OCI-LY7 (cell line): ENCODE measurements at regions not wholly inside any gene's neighbourhood (a gene's known extent, or its start where the extent isn't known, plus 50 kb on each side); places are given as distances from the start of the nearest gene placed in this dataset.

Source experiments
- BruUV-seq: library from RNA; stranded (reverse); fragments of 400-500 nt; replicated peaks from 2 replicates; lab custom pipeline; 2021; lab: Mats Ljungman, UMichigan
- CTCF ChIA-PET: fragments of 300-600 bp; sonication (Branson Sonifier 250); formaldehyde crosslinking; loops from one replicate; lab custom pipeline; 2022; ENCODE audit warnings: antibody characterized with exemption; ENCODE audit not compliant: unreplicated experiment; lab: Charles Lee
- POLR2A ChIA-PET: fragments of 300-600 bp; sonication (Branson Sonifier 250); formaldehyde crosslinking; loops from one replicate; lab custom pipeline; 2022; ENCODE audit warnings: antibody characterized with exemption; lab: Charles Lee
- DNase-seq: peaks from one replicate; pipeline ENCODE4 v3.0.0-alpha.2; 2015; ENCODE audit warnings: low spot score
- H2AFZ ChIP-seq: fragments of 200-600 bp; sonication (generic), shearing (Covaris generic); 2 replicates; pipeline ENCODE4 v1.6.1; 2014; ENCODE audit warnings: mild to moderate bottlenecking, antibody characterized with exemption, low read length, moderate library complexity
- H3K27ac ChIP-seq: fragments of 200-600 bp; sonication (generic); 2 replicates; pipeline ENCODE4 v1.5.1; 2014; ENCODE audit warnings: mixed run types, low read depth, mild to moderate bottlenecking, moderate library complexity, low read length, inconsistent platforms; ENCODE audit not compliant: poor library complexity, severe bottlenecking
- H3K36me3 ChIP-seq: fragments of 200-600 bp; sonication (generic); 2 replicates; pipeline ENCODE4 v1.6.1; 2014; ENCODE audit warnings: mild to moderate bottlenecking, antibody characterized with exemption, low read length, moderate library complexity, mixed read lengths; ENCODE audit not compliant: insufficient read depth
- H3K4me1 ChIP-seq: fragments of 200-600 bp; sonication (generic); 2 replicates; pipeline ENCODE4 v1.5.1; 2014; ENCODE audit warnings: mild to moderate bottlenecking, low read length; ENCODE audit not compliant: insufficient read depth, poor library complexity, severe bottlenecking
- H3K4me2 ChIP-seq: fragments of 200-600 bp; sonication (generic); 2 replicates; pipeline ENCODE4 v1.6.1; 2014; ENCODE audit warnings: mild to moderate bottlenecking, low read length
- H3K4me3 ChIP-seq: fragments of 200-600 bp; sonication (generic); 2 replicates; pipeline ENCODE4 v1.5.1; 2014; ENCODE audit warnings: mild to moderate bottlenecking, low read depth, low read length; ENCODE audit not compliant: poor library complexity, severe bottlenecking
- H3K79me2 ChIP-seq: fragments of 200-600 bp; sonication (generic); 2 replicates; pipeline ENCODE4 v1.6.1; 2016; ENCODE audit warnings: low read depth, mild to moderate bottlenecking, low read length, moderate library complexity, mixed read lengths; ENCODE audit not compliant: insufficient read depth
- H3K9me2 ChIP-seq: fragments of 200-600 bp; sonication (generic); 2 replicates; pipeline ENCODE4 v1.6.1; 2016; ENCODE audit warnings: mild to moderate bottlenecking, low read length, mixed read lengths; ENCODE audit not compliant: insufficient read depth
- H3K9me3 ChIP-seq: fragments of 200-600 bp; sonication (generic); 2 replicates; pipeline ENCODE4 v1.6.1; 2014; ENCODE audit warnings: mild to moderate bottlenecking, mixed run types, low read length, mixed read lengths
- H4K20me1 ChIP-seq: fragments of 200-600 bp; sonication (generic); 2 replicates; pipeline ENCODE4 v1.6.1; 2014; ENCODE audit warnings: mild to moderate bottlenecking, antibody characterized with exemption, low read length, moderate library complexity, mixed read lengths; ENCODE audit not compliant: insufficient read depth
- EZH2phosphoT487 ChIP-seq: fragments of 200-600 bp; sonication (generic); IDR thresholded peaks from 2 replicates; pipeline ENCODE4 v1.6.1; 2018; ENCODE audit warnings: low read depth, borderline replicate concordance, mild to moderate bottlenecking, mixed run types, antibody characterized with exemption, low read length, moderate library complexity, mixed read lengths
- intact Hi-C: fragments of 100-400 bp; cut with micrococcal nuclease; formaldehyde crosslinking; loops from one replicate; pipeline ENCODE4 v1.10.0; 2022; ENCODE audit not compliant: unreplicated experiment
- TF ChIP-seq, protein P1 (sequence below): fragments of 200-600 bp; sonication (generic); conservative IDR thresholded peaks from 2 replicates; pipeline ENCODE4 v1.5.1; 2014; ENCODE audit warnings: mild to moderate bottlenecking, antibody characterized with exemption, low read length, moderate library complexity, mixed read lengths

DNA sequence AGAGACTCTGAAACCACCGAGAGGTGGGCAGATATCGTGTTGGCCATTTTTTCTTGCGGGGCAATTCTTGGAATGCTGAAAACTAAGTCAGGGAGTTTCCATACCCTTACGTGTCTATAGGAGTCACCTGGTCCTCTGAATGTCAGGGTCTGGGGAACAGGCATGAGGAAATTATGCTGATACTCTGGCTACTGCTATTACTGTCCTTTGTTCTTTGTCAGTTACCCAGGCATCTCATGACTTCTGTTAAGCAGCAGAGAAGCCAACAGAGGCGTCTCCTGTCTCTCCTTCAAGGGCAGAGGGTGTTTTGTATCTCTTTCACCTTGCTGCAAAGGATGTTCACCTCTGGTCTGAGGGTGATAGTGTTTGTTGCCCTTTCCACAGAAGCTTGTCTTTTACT, 559.5 kb upstream of the CCDC54 start:
- TF ChIP-seq EZH2phosphoT487, result no peak
- TF ChIP-seq, protein P1, sequence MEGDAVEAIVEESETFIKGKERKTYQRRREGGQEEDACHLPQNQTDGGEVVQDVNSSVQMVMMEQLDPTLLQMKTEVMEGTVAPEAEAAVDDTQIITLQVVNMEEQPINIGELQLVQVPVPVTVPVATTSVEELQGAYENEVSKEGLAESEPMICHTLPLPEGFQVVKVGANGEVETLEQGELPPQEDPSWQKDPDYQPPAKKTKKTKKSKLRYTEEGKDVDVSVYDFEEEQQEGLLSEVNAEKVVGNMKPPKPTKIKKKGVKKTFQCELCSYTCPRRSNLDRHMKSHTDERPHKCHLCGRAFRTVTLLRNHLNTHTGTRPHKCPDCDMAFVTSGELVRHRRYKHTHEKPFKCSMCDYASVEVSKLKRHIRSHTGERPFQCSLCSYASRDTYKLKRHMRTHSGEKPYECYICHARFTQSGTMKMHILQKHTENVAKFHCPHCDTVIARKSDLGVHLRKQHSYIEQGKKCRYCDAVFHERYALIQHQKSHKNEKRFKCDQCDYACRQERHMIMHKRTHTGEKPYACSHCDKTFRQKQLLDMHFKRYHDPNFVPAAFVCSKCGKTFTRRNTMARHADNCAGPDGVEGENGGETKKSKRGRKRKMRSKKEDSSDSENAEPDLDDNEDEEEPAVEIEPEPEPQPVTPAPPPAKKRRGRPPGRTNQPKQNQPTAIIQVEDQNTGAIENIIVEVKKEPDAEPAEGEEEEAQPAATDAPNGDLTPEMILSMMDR, result no peak
- Histone ChIP-seq H2AFZ (no peak overlapping the region), H3K79me2 (no peaks in the 10 kb centered on the region), H3K9me3 (no peaks in the 10 kb centered on the region), H3K27ac (no peak overlapping the region), H4K20me1 (no peaks in the 10 kb centered on the region), H3K4me1 (no peaks in the 10 kb centered on the region), H3K4me3 (no peak overlapping the region), H3K36me3 (no peaks in the 10 kb centered on the region), H3K9me2 (no peaks in the 10 kb centered on the region), H3K4me2 (no peak overlapping the region)
- no TSS peak for BruUV-seq
- DNase-seq, result no peak
- intact Hi-C loops, result no loop called here
- POLR2A ChIA-PET, result no interaction called here
- CTCF ChIA-PET, result no interaction called here

DNA sequence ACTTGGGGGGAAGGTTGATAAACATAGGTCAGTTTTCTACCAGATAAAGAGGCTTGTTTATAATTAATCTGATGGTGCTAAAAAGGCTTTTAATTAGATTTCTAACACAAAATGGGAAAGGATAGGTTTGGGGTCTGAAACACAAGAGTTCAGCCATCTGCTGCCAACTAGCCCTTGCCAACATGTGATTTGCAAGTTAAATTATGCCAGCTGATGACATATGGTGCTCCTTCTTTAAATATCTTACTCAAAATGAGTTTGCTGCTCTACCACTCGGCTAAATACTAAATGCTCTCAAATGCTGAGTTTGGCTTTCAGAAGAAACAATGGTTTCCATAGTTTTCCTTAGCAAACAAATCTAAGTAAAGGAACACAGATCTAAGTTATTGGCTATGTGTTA, 557.8 kb upstream of the CCDC54 start:
- H3K36me3 ChIP-seq, result no peaks in the 10 kb centered on the region
- TF ChIP-seq, protein P1, result no peak
- TF ChIP-seq EZH2phosphoT487, result no peak
- no peak for DNase-seq
- no peaks in the 10 kb centered on the region for H3K4me1 ChIP-seq
- POLR2A ChIA-PET, result no interaction called here
- no peaks in the 10 kb centered on the region for H3K79me2 ChIP-seq
- no peak overlapping the region for H3K4me2 ChIP-seq
- intact Hi-C loops, result no loop called here
- H2AFZ ChIP-seq, result no peak overlapping the region
- CTCF ChIA-PET, result no interaction called here
- no peaks in the 10 kb centered on the region for H3K9me2 ChIP-seq
- H3K4me3 ChIP-seq, result no peak overlapping the region
- no peak overlapping the region for H3K27ac ChIP-seq
- no TSS peak for BruUV-seq
- H4K20me1 ChIP-seq, result no peaks in the 10 kb centered on the region
- no peaks in the 10 kb centered on the region for H3K9me3 ChIP-seq

DNA sequence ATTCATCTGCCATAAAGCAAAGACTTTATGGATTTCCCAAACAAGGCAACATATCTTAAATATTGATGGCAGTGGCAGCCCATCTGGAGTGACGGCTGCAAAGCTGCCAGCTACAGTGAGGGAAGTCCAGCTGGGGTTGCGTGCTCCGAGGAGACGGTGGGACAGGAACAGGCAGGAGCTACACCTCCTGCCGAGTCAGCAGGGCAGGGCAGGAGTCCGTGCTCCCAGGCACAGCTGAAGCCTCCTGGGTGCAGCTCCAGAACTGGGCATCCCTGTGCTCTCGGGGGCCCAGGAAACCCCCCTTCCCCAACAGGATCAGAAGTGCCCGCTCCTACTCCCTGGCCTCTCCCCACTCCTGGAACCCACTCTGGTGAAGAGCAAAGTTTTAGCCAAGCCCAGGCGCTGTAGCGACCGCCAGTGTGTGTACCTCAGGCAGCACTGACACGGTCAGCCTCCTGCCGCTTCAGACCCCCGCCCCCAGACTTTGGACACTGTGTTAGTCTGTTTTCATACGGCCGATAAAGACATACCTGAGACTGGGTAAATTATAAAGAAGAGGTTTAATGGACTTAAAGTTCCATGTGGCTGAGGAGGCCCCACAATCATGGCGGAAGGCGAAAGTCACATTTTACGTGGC, 556.4 kb upstream of the CCDC54 start:
- TF ChIP-seq EZH2phosphoT487, result no peak
- TF ChIP-seq, protein P1, result no peak
- Histone ChIP-seq H3K36me3 (no peaks in the 10 kb centered on the region), H3K4me1 (no peaks in the 10 kb centered on the region), H3K27ac (no peak overlapping the region), H3K4me2 (no peak overlapping the region), H3K79me2 (no peaks in the 10 kb centered on the region), H3K9me2 (no peaks in the 10 kb centered on the region), H3K4me3 (no peak overlapping the region), H3K9me3 (no peaks in the 10 kb centered on the region), H2AFZ (no peak overlapping the region), H4K20me1 (no peaks in the 10 kb centered on the region)
- ChIA-PET POLR2A (no interaction called here), CTCF (no interaction called here)
- no peak for DNase-seq
- intact Hi-C loops, result no loop called here
- BruUV-seq, result no TSS peak
